HT1080 (cell line): ENCODE measurements at regions not wholly inside any gene's neighbourhood (a gene's known extent, or its start where the extent isn't known, plus 50 kb on each side); places are given as distances from the start of the nearest gene placed in this dataset. TPM values are rescaled to one million over a fixed set of nuclear protein-coding genes. Genes with fewer than 3 reads are reported as not detected.
"Not testable (repeated sequence)": the region's sequence is repeated elsewhere in the genome, so short reads cannot be mapped to it uniquely, and the experiment has no call there.

Experiments used
- DNase-seq: peaks from one replicate; pipeline ENCODE4 v3.0.0-alpha.2; 2015; ENCODE audit warnings: low read depth
- small RNA-seq: library from RNA; depleted of rRNA; stranded (forward); fragments of <200 nt; gene quantifications from one replicate; pipeline ENCODE3, GENCODE V24; 2014

DNA sequence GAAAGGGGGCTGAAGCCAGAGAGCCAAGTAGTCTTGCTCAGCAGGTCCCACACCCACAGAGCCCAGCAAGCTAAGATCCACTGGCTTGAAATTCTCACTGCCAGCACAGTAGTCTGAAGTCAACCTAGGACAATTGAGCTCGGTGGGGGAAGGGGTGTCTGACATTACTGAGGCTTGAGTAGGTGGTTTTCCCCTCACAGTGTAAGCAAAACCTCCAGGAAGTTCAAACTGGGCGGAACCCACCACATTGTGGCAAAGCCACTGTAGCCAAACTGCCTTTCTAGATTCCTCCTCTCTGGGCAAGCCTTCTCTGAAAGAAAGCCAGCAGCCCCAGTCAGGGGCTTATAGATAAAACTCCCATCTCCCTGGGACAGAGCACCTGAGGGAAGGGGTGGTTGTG lies 630.9 kb upstream of the ITGA1 start:
- DNase-seq, result not testable (repeated sequence)

DNA sequence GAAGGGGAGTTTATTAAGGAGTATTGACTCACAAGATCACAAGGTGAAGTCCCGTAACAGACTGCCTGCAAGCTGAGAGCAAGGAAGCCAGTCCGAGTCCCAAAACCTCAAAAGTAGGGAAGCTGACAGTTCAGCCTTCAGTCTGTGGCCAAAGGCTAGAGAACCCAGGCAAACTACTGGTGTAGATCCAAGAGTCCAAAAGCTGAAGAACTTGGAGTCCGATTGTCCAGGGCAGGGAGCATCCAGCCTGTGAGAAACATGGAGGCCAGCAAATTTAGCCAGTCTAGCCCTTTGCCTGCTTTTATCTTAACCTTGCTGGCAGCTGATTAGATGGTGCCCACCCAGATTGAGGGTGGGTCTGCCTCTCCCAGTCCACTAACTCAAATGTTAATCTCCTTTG lies 621.9 kb upstream of the ITGA1 start:
- not testable (repeated sequence) for DNase-seq

DNA sequence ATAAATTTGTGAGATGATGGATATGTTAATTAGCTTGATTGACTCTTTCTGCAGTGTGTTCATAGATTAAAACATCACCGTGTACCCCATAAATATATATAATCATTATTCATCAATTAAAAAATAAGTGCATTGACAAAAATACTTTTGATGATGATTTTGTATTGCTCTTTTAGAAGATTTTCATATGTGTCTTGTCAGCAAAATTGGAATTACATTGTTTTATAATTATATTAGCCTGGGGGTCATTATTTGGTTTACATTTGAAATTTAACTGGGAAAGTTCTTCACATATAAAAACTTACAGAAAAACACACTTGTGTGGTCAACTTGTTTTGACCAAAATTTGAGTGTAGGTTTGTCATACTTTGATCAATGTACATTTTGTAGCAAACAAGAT lies 614.6 kb upstream of the ITGA1 start:
- no peak for DNase-seq

DNA sequence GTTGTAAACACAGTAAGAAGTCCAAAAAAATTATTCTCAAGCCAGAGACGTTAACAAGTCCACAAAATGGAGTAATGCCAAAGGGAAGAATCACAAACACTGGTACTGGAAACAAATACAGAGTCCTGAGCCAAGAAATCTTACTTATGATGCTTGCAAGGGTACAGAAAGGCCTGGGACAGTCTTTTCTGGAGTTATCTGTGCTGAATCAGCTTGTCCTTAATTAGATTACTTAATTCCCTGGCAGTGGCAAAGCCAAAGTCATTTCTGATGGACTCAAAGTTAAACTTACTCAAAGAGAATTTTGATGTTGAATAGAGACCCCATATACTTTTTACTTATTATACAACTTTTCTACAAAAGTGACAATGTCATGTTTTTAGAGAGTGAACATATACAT lies 610.5 kb upstream of the ITGA1 start:
- no peak for DNase-seq

DNA sequence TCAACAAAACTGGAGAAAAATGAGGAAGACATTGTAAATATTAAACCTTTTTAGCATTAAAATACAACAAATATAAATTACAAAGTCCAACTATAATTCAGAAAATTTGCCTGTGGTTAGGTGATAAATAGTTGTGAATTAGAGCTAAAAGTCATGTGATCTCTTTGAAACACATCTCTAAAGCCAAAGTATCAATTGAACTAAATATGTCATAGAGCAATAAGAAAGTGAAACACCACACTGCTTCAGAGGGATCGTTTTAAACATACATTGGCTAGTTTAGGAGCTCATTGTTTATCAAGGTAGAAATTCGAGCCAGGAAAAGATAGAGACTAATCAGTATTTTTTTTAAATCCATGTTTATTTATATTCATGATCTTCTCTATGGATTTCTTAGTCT lies 606.3 kb upstream of the ITGA1 start:
- no peak for DNase-seq

DNA sequence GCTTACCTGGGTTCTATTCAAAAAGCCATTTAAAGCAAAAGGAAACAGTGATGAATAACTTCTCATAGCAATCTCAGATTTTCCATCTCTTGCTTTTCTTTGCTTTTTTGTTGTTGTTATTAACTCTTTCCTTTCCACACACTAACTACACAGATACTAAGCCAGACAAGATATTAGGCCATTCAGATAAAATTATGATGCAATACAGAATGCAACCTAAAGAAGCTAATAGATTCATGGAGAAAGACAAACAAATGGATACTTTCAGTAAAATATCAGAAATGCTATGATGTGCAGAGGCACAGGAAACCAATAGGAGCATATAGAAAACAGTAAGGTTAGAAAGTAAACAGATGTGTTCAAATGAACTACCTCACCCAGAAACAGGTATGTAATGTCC lies 597.0 kb upstream of the ITGA1 start:
- DNase-seq, result no peak

DNA sequence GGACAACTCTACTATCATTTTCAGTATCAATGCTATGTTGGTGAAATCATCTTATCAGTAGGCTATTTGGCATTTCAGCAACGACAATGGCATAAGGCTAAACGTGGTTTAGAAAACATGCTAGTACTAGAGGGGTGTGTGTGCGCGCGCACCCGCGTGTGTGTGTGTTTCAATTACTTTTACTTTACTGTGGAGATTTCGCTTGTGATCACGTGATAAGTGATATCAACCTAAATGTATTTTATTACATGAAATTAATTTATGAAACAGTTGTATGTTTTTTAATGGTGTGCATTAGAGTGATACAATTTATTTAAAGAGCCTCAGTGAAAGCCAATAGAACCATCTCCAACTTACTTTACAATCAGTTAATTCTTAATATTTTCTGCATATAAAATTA lies 587.9 kb upstream of the ITGA1 start:
- no peak for DNase-seq

DNA sequence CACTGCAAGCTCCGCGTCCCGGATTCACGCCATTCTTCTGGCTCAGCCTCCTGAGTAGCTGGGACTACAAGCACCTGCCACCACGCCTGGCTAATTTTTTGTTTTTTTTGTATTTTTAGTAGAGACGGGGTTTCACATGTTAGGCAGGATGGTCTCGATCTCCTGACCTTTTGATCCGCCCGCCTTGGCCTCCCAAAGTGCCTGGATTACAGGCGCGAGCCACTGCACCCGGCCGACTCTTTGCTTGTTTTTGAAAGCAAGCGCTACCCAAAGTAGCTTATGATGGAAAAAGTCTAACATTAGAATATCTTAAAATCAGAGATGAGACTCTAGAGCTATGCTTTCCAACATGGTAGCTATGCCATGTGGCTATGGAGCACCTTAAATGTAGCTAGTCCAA lies 585.5 kb upstream of the ITGA1 start:
- no peak for DNase-seq

DNA sequence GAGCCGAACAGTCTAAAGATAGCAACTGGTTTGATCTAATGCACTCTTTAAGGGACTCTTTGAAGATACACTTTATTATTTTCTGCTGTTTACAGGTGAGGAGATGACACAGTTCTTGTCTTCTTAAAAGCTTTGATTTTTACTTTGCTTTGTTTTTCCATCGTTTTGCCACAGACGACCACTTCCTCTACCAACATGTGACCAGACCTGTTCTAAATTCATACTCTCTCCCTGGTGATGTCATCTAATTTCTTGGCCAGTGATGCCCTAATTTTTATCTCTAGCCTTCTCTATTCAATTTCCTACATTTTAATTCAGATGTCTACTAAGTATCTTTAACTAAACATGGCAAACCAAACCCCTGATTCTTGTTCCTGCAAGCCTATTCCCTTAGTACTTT lies 583.4 kb upstream of the ITGA1 start:
- DNase-seq, result no peak

Small RNA genes lying in the stretch of these regions (small RNA-seq; reads per million reads assigned to genes)
- not detected for gene RNA5SP182
